Parathyroid adenoma (tissue), 2 donors: ENCODE measurements at regions not wholly inside any gene's neighbourhood (a gene's known extent, or its start where the extent isn't known, plus 50 kb on each side); places are given as distances from the start of the nearest gene placed in this dataset.

Experiments
- H2AFZ ChIP-seq: fragments of 300-600 bp; sonication (generic); one replicate; pipeline ENCODE4 v1.7.0; 2017; ENCODE audit warnings: antibody characterized with exemption, mild to moderate bottlenecking
- H3K27ac ChIP-seq: fragments of 300-600 bp; sonication (generic); one replicate; pipeline ENCODE4 v1.7.0; 2017
- H3K27me3 ChIP-seq: fragments of 300-600 bp; sonication (generic); one replicate; pipeline ENCODE4 v1.7.0; 2017; ENCODE audit warnings: low read length; ENCODE audit not compliant: control insufficient read depth, insufficient read depth
- H3K36me3 ChIP-seq: fragments of 300-600 bp; sonication (generic); one replicate; pipeline ENCODE4 v1.7.0; 2017; ENCODE audit warnings: low read length; ENCODE audit not compliant: control insufficient read depth, insufficient read depth
- H3K4me1 ChIP-seq: fragments of 300-600 bp; sonication (generic); one replicate; pipeline ENCODE4 v1.7.0; 2017; ENCODE audit warnings: control low read depth
- H3K4me2 ChIP-seq: fragments of 300-600 bp; sonication (generic); one replicate; pipeline ENCODE4 v1.7.0; 2017; ENCODE audit warnings: low read length
- H3K4me3 ChIP-seq: fragments of 300-600 bp; sonication (generic); one replicate; pipeline ENCODE4 v1.7.0; 2017; ENCODE audit warnings: low read depth, low read length
- H3K79me2 ChIP-seq: fragments of 300-600 bp; sonication (generic); one replicate; pipeline ENCODE4 v1.7.0; 2017; ENCODE audit warnings: control low read depth
- H3K9ac ChIP-seq: fragments of 300-600 bp; sonication (generic); one replicate; pipeline ENCODE4 v1.7.0; 2017; ENCODE audit warnings: mild to moderate bottlenecking
- H3K9me3 ChIP-seq: fragments of 300-600 bp; sonication (generic); one replicate; pipeline ENCODE4 v1.7.0; 2017; ENCODE audit warnings: low read length; ENCODE audit not compliant: control insufficient read depth
- CTCF ChIP-seq: fragments of 300-600 bp; sonication (generic); IDR thresholded peaks from one replicate; pipeline ENCODE4 v1.7.0; 2017; ENCODE audit warnings: antibody characterized with exemption, mild to moderate bottlenecking
- donor health status: primary hyperparathyroidism.

DNA sequence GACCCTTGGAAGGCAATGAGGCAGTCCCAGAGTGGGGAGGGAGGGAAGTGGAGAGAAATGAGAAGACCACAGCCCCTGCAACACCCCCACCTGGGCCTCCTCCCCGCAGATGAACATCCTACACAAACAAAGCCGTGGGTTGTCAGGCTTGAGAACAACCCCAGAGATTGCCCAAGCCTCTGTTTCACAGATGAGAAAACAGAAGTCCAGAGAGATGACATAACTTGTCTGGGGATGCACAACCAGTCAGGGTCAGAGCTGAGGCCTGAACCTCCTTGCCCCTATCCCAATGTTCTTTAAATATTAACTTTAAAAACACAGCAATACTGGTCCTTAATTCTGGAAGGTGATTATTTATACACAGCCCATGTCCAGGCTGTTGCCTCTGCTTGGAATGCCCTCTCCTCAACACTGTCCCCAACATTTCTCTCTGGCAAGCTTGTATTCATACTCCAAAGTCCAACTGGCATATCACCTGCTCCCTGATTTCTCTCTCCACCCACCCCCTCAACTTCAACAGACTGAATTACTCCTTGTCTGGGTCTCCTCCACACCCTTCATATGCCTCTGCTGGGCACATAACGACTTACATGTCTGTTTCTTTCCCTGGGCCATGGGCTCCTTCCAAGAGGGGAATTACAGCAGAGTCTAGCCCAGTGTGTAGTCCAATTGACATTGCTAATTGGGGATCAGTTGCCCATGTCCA lies 135.5 kb upstream of the LRFN2 start:
- Histone ChIP-seq H3K27ac (no peak overlapping the region), H3K27me3 (no peaks in the 10 kb centered on the region), H2AFZ (no peak overlapping the region), H3K79me2 (no peaks in the 10 kb centered on the region), H3K4me3 (no peak overlapping the region), H3K9ac (no peak overlapping the region), H3K9me3 (no peaks in the 10 kb centered on the region), H3K4me2 (no peak overlapping the region), H3K4me1 (no peaks in the 10 kb centered on the region), H3K36me3 (no peaks in the 10 kb centered on the region)
- no peak for TF ChIP-seq CTCF

DNA sequence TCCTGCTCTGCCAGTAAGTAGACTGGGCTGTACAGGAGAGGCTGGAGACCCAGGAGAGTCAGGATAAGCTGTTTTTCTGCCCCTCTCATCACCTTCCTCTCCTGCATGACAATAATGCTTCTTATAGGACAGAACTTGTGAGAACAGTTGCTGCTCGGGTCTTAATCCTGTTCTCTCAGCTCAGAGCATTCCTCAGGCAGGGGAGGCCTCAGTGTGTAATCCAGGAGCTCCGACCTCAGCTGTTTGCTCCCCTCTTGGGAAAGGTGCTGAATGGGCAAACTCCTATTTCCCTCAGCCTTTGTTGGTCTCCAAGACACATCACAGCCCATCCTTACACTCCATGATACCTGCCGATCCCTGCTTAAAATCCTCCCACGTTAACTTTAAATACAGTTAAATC lies 134.9 kb upstream of the LRFN2 start:
- Histone ChIP-seq H3K36me3 (no peaks in the 10 kb centered on the region), H3K27ac (no peak overlapping the region)

DNA sequence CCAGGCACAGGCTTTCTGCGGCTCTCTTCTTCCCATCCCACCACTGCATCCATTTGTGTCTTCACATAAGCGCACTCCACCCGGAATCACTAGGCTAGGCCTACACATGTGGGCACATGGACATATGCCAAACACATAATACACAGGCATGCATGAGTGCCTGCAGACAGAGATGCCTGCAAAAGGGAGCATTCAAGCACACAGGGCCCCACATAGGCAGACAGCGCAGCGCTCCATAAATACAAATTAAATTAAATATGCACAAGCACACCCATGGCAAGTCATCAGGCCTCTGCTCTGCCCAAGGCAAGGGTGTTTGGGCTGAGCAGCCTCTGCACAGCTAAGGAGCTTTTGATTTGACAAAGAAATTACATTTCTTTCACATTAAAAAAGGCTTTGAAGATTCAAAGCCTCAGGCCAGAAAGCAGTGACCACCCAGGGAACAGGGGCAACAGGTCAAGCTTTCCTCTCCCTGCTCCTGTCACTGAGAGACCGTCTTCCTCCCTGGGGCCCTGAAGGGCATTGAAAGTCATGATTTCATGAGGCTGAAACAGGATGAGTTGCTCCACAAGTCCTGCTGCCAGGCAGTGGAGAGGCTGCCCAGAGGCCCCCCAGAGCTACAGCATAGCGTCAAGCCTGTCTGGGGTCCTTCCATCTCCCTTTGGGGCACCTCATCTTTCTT lies 134.2 kb upstream of the LRFN2 start:
- no peaks in the 10 kb centered on the region for H3K79me2 ChIP-seq
- no peak for TF ChIP-seq CTCF
- H3K9me3 ChIP-seq, result no peaks in the 10 kb centered on the region
- H2AFZ ChIP-seq, result no peak overlapping the region
- H3K36me3 ChIP-seq, result no peaks in the 10 kb centered on the region
- H3K9ac ChIP-seq, result no peak overlapping the region
- no peak overlapping the region for H3K4me2 ChIP-seq
- no peak overlapping the region for H3K27ac ChIP-seq
- no peaks in the 10 kb centered on the region for H3K27me3 ChIP-seq
- no peaks in the 10 kb centered on the region for H3K4me1 ChIP-seq
- H3K4me3 ChIP-seq, result no peak overlapping the region

More for the DNA sequence above, 134.9 kb upstream of the LRFN2 start:
- H3K4me2 ChIP-seq, result no peak overlapping the region
- H3K9ac ChIP-seq, result no peak overlapping the region
- no peak for TF ChIP-seq CTCF
- H3K4me3 ChIP-seq, result no peak overlapping the region
- no peak overlapping the region for H2AFZ ChIP-seq
- H3K79me2 ChIP-seq, result no peaks in the 10 kb centered on the region
- H3K9me3 ChIP-seq, result no peaks in the 10 kb centered on the region
- H3K4me1 ChIP-seq, result no peaks in the 10 kb centered on the region
- no peaks in the 10 kb centered on the region for H3K27me3 ChIP-seq

DNA sequence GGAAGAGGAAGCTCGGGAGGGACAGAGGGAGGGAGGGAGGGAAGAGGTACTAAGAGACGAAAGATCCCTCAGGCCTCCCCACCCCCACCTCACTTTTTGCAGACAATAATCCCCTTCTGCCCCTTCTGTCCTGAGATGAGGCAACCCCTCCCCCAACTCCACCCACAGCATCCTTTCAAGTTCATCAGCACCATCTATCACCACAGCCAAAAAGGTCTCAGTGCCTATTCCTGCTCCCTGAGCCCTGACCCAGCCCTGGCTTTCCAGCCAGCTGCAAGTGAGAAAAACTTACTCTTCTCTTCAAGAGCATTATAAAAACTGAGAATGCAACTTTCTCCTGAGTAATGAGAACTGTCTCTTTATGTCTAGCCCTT lies 133.2 kb upstream of the LRFN2 start:
- no peak for TF ChIP-seq CTCF
- Histone ChIP-seq H3K27ac (no peak overlapping the region), H3K4me3 (no peak overlapping the region)

More for the DNA sequence above, 133.2 kb upstream of the LRFN2 start:
- no peak overlapping the region for H3K4me2 ChIP-seq
- no peak overlapping the region for H3K9ac ChIP-seq
- no peak overlapping the region for H2AFZ ChIP-seq
- no peaks in the 10 kb centered on the region for H3K4me1 ChIP-seq
- H3K36me3 ChIP-seq, result no peaks in the 10 kb centered on the region
- no peaks in the 10 kb centered on the region for H3K79me2 ChIP-seq
- no peaks in the 10 kb centered on the region for H3K9me3 ChIP-seq
- H3K27me3 ChIP-seq, result no peaks in the 10 kb centered on the region
